Hematopoietic multipotent progenitor cell (in vitro differentiated cells): ENCODE measurements at regions not wholly inside any gene's neighbourhood (a gene's known extent, or its start where the extent isn't known, plus 50 kb on each side); places are given as distances from the start of the nearest gene placed in this dataset.

Experiments
- DNase-seq, 3 donors: peaks; one replicate each; pipeline ENCODE4 v3.0.0-alpha.2; 2011 to 2015; ENCODE audit warnings: low read depth in 2 of 3, low spot score in 2 of 3

DNA sequence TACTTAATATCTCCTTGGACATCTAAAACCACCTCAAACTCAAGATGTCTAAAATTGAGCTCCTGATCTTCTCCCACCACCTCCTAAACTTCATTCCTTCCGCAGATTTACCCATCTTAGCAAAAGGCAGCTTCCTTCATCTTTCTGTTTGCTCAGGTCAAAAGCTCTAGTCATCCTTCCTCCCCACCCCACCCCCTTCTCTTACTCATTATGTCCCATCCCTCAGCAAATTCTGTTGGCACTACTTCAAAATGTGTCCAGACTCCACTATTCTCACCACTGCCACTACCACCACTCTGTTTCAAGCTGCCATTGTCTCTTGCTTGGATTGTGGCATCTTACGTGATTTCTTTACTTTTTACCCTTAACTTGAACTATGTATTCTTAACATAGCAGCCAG is 59.2 kb upstream of the ZDHHC17 start:
- DNase-seq = peak in 1 of 3 donors; percentile 14

DNA sequence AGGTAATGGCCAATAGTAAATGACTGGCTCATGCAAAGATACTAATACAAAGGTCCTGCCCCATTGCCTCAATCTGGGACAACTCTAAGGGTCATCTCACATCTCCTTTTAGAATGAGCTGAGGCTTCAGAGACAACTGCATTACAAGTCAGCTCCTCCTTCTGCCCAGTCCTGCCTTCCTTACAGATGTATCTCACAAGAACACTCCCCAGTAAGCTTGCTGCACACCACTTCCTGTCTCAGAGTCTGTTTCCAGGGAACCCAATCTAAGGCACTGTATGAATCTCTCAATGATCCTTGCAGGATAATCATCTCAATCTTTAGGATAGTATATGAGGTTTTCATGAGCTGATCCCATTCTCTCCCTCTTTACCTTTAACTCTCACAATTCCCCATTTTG is 57.8 kb upstream of the ZDHHC17 start:
- DNase-seq = peak in 1 of 3 donors; percentile 22

DNA sequence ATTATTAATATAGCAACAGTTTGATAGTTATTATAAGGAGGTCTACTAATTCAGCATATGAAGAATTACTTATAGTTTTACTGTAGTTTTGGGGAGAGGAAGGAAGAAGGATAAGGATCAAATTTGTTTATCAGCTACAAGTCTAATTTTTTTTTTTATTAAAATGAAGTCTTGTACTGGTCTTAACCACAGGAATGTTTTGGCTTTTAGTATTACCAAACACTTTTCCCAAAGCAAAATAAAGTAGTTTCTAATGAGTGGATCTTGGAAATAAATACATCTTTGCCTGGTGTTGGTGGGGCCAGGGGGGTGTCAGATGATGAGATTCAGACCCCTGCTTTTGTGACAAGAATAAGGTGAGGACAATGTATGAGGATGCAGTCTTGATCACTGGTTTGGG is 57.2 kb upstream of the ZDHHC17 start:
- no peak for DNase-seq

DNA sequence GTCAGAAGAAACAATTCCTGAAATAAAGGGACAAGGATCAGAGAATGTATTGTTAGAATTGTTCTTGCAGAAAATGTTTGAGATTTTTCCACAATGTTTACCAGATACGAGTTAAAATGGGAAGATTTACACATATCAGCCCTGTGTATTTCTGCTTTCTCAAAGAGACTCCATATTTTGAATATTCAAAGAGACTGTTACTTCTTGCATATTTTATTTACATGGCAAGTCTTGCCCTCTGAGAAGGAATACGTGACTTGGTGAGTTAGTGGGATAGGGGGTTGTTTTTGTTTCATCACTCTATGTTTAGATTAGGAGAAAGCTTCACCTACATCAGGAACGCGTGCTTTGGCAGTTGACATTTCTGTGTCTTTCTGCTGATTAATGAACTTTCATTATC is 56.1 kb upstream of the ZDHHC17 start:
- no peak for DNase-seq

DNA sequence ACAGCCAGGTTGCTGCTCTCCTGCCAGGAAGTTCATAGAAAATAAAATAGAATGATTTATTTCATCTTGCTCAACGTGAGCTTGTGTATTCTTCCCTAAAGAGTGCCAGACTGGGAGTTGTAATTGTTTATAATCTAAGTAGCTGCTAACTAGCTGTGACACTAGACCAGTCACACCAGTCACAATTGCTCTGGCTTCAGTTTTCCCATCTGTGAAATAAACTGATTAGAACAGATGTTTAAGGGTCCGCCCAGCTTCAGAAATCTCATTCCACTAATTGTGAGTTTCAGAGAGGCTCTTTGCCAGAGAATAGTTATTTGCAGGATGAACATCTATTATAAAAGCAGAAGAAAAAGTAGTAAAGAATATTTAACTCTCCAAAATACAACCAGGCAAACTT is 55.6 kb upstream of the ZDHHC17 start:
- DNase-seq = no peak

DNA sequence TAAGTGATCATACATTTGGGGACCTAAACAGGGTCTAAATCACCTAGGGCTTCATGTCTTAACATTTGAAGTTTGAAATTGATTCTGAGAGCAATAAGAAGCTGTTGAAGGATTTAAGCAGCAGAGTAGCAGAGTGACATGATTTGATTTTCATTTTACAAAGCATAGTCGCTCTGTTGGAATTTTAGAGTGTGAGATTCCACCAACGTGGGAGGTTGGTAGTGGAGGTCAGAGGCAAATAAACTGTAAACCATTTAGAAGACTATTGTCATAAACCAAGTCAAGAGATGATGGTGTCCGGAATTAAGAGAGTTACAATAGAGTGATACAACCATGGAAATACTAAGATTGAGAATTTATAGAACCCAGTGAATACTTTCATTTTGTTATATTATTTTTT is 52.7 kb upstream of the ZDHHC17 start:
- no peak for DNase-seq

DNA sequence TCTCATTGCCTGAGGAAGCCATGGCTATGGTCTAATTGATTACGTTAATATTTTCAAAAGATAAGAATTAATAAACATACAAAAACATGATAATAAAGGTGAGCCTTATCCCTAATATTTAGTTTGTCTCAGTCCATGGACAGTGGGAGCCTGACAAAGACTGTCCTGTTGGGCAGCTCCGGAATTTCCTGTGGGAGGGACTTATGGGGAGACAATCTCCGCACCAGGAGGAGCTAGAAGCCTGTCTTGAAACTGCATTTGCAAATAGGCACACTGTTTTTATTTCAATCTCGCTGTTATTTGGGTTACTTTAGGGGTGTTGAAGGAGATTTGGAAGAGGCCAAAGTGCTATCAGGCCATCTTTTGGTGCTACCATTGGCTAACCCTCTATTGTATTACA is 50.8 kb upstream of the ZDHHC17 start:
- no peak for DNase-seq

DNA sequence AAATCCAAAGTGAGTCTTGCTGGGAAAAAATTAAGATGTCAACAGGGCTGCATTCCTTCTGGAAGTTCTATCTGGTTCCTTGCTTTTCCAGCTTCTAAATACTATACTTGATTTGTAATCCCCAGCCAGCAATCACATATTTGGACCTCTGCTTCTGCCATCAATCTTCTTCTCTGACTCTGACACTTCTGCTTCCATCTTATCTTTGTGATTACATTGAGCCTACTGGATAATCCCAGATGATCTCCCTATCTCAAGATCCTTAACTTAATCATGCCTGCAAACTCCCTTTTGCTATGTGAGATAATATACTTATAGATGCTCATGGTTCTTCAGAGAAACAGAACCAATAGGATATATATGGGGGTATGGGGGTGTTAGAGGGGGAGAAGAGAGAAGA is 49.9 kb upstream of the ZDHHC17 start:
- DNase-seq = no peak
